HL-60/S4 treated with phorbol 12-myristate 13-acetate at 8.2 ng/mL for 4 days and 3 days (cell line): ENCODE measurements at regions not wholly inside any gene's neighbourhood (a gene's known extent, or its start where the extent isn't known, plus 50 kb on each side); places are given as distances from the start of the nearest gene placed in this dataset.

ENCODE experiments used
- in situ Hi-C: fragments of 300-500 bp; cut with MboI; formaldehyde crosslinking; loops from 2 replicates; pipeline ENCODE4 v1.15.0; 2022; ENCODE audit warnings: low sequenced_read_pairs

DNA sequence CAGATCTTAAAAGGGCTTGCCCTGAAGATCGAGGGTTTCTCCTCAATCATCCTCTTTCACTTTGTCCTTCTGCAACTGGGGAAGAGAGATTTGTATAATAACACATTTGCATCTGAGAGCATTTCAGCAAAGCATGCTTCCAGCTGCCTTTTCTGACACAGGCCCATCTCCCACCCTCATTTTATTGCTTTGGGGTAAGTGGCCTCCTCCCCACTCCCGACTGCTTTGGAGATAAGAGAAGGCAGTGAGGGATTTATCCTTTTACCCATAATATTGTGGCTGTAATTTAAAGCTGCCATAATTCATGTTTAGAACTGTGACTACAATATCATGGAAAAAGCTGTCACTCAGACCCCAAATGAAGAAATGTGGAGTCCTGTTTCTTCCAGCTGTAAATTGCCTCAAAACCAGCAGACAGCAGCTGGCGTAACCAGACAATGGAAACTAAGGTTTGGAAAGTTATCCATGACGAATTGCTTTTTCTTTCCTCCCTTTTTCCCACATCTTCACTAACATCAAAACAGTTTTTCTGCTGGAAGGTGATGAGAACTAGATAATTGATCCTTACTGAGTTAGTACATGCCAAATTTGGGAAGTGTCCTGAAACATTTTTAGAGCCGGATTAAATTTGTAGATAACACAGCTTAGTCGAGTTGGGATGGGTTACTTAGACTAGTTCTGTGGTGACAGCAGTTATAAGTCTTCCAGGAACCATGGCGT is 104.2 kb upstream of the PFN2 start:
- in situ Hi-C loops: no loop called here

DNA sequence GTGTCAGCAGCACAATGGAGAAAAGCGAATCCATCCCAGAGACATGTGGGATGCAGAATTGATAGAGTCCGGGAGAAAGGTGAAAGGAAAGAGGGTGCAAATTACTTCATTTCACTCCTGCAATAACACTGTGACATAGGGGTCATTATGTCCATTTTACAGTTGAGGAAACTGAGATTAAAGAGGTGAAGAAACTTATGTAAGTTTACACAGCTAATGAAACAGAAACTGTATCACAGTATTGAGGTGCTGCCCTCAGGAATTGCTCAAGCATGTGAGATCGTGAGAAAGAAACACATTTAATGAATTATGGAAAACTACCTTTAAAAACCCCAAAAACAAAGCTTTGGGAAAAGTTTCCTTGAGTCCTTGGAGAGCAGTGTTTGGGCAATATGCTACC is 103.6 kb upstream of the PFN2 start:
- in situ Hi-C loops: no loop called here

DNA sequence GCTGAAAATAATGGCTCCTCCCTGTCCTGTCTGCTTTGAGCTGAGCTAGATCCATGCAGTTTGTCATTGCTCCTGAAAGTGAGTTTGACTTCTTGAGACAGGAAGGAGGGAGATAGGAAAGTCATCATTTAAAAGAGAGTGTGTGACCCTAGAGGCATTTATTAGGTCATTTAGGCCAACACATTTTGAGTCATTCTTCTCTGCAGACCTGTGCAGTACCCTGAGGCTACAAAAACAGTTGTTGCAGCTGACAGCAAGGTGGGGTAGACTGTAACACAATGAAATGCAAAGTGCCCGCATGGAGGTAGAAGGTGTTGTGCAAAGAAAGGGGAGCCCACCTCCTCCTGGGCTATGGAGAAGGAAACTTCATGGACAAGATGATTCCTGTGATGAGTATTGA is 102.8 kb upstream of the PFN2 start:
- in situ Hi-C loops: no loop called here

DNA sequence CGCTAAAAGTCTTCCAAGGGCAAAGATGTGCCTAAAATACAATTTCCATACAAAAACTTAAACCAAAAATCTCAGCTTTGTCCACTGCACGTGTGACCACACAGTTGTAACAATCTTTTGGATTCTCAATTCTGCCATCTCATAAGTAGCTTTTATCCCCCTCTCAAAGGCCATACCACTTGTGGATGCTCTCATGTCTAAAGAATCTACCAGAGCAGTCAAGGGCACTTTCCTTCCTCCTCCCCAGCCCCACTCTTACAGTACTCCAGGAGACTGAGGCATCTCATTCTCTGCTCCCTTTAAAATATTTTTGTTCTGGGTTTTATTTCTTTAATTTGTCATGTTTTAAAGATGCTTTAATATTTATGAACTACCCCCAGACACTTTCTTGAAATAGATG is 102.3 kb upstream of the PFN2 start:
- in situ Hi-C loops: no loop called here

DNA sequence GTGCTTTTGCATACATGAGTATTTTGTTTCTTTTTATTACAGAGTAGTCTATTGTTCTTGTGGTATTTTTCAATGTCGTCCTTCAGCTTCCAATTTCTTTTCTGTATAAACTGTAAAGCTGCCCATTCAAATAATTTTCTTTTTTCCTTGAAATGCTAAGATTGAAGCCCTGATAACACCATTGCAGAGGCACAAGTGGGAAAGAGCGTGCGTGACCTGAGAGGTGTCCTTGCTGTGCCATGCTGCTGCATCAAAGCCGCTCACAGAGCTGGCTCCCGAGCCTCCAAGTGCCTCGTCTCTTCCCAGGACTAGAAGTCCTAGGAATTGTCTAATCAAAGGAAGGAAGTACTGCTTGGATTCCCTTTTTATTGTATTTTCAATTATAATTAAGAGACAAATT is 101.9 kb upstream of the PFN2 start:
- in situ Hi-C loops: no loop called here

DNA sequence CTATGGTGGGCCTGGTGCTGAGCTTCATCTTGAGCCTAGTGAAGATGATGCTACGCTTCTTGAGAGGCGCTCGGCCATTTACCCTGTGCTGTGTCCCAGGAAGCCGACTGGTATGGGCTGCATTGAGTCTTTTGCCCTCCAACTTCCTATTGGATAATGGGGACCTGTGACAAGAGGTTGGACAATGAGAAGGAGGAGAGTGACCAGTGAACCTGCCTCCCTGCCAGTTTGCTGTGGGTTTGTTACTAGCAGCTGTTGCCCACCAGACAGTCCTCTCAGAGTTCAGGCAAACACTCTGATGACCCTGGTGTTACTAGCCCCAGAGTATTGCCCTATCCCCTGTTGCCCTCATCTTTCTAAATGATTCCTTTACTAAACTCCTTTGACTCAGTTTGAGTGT is 99.6 kb upstream of the PFN2 start:
- in situ Hi-C loops: no loop called here

DNA sequence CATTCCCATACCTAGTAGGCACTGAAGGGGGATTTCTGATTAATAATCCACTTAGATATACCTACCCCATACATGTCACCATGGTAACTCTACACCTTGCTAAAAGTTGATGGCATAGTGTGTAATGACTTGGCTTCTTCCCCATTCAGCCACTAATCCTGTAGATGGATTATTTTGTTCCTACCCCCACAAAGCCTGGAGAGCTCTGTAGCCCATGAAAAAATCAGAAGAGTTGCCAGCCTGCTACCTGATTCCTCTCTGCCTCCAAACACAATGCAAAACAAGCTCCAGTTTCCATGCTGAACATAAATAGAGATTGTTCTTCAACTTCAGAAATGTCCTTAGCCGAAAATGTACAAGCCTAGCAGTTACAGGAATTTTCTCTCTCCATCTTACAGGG is 98.9 kb upstream of the PFN2 start:
- in situ Hi-C loops: no loop called here

DNA sequence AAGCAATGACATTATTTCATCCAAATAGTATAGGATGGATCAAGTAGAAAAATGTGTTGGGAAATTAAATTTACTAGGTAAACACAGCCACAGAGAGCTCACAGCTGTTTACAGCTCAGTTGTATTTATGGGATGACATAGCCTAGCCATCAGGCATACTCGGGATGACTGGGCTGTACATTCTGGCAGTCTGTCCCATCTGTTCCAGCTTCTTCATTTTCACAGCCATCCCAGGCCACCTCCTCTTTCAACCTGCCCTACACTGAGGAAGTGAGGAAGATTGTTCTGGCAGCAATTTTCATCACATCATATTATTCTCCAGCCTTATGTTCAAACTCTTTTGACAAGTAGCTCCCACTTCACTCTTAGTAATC is 98.4 kb upstream of the PFN2 start:
- in situ Hi-C loops: no loop called here

DNA sequence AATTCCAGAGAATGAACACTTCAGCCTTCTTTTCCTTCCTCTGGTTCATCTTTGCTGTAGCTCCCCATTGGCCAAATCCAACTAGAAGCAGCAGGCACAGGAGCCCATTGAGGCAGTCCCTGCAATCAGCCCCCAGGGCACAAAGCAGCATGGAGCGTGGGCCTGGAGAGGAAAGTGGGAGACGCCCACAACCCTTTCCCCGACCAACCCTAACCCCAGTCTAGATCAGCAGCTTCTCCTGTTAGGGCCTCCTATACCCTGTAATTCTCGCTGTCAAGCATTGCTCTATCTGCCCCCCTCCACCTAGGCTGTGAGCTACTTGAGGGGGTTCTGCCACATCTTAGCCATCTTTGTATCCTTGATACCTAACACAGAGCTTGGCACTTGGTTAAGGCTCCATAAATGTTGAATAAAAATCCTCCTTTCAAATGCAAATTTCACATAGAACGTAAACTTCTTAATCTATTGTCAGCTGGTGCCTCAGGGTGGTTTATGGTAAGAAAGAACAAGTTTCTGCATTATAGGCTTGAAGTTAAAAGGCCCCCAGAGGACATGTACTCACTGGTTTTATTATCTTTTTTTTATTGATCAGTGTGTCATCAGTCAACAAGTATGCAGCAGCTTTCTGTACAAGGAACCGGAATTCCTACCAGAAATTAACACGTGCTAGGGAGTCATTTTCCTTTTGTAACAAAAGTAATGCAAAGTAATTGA is 97.9 kb upstream of the PFN2 start:
- in situ Hi-C loops: no loop called here

DNA sequence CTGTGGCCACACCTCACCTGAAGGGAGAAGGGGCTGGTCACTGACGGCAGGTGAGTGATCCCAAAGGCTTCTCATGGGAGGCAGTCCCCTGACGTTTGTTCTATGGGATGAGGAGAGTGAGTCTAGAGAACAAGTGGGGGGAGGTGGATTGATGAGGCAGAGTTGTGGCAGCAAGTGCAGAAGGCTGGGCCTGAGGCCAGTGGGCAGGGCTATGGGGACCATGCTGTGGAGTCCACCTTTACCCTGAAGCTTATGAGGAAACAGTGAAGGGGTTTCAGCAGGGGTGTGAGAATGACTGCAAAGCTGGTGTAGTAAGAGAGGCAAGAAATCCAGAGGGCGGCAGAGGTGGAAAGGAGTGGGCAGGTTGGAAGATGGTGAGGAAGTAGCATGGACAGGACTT is 96.9 kb upstream of the PFN2 start:
- in situ Hi-C loops: no loop called here

DNA sequence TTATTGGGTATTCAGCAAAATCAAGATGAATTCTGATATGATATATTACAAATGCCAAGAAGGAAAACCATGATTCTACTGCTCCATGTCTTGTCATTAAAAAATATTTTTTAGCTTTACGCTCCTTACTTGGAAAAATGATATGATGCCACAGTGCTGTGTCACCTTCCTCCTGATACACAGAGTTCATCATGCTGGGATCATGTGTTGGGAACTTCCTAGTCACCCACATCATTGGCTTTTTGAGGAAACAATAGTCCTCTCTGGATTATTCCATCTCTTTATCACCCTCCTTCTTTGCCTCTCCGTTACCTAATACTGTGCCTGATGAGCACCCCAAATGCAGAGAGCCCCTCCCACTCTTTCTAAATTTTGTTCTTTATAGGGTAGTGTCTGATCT is 94.3 kb upstream of the PFN2 start:
- in situ Hi-C loops: no loop called here

DNA sequence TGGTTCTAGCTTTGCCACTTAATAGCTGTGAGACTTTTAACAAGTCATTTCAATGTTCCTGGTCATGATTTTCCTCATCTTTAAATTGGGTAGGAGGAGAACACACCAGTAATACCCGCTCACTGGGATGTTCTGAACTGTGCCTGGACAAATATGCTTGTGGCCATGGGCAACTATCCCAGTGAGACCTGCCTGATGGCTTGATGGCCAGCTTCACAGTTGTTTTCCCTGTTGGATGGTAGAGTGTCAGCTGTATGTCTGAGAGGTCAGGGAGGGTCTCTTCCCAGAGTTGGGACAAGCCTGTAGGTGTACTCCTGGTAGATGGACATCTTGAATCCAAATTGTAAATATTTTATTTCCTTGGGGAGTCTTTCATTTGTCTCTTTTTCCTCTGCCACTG is 92.5 kb upstream of the PFN2 start:
- in situ Hi-C loops: no loop called here

DNA sequence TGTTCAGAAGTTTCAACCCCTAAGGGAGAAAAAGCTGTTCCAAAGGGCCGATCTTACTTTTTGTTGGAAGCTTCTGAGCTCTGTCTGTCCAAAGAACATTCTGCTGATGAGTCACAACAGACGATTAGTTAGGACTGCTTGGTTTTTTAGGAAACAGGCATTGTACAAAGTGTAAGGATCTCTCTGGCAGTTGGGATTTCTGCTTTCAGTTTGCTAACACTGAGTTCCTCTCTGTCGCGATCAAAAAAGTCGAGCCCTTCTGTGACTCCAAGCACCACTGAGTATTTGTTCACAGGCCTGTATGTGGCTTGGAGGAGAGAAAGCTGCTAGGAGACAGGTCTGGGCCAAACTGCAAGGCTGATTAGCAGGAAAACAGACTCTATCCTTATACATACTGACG is 91.8 kb upstream of the PFN2 start:
- in situ Hi-C loops: no loop called here

DNA sequence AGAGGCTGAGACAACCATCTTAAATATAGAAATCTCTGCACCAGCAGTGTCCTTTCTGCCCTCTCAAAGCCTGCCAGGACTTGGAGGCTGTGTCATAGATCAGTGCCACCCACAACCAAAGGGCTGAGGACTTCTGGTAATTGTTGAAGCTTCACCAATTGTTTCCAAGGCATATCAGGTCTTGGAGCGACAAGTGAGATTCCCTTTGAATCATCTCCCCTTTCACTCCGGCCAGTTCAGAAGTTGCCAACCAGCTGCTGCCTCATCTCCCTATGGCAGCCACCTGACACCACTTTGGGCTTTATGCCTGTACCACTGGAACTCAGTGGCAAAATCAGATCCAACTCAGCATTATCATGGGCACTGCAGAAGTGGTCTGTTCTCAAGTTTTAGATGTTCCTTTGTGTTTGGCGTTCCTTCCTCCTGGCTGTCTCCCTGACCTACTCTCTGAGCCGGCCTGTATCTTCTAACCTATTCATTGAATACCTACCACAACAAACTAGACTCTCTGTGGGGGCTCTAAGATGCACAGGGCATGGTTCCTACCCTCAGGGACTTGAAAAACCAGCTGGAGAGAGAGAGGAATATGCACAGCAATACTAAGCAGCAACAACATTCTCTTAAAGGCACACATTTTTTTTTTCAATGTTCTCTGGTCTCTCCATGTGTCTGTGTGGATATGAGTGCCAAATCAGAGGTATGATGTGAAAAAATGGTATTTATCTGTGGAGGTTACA is 90.8 kb upstream of the PFN2 start:
- in situ Hi-C loops: no loop called here

DNA sequence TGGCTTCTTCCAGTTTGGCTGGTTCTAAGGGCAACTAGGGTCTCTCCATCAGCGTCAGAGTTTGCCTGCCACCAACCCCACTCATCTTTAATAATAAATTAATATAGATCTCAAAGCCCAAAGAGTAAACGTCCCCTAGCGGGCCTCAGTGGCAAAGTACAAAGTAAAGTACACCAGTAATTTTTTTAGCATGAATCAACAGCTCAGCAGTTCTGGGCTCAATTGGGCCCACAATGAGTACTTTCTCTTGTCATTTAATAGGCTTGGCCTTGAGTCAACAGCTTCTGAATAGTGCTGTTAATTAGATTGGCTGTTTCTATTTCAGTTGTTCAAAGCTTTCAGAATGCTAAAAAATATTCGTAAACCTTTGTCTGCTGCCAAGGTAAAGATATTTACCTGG is 89.0 kb upstream of the PFN2 start:
- in situ Hi-C loops: no loop called here

DNA sequence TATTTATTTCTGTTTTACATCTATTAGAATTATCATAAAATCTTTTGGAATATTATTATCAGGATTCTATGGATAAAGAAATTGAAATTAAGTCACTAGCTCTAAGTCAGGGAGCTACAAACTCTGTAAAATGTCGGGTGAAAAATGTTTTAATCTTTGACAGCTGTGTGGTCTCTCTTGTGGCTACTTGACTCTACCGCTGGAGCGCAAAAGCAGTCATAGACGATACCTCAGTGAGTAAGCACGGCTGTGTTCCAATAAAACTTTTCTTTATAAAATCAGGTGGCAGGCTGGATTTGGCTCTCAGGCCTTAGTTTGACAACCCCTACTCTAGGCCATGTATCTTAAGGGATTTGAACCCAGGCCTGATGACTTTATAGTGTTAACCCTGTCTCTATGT is 88.5 kb upstream of the PFN2 start:
- in situ Hi-C loops: no loop called here

DNA sequence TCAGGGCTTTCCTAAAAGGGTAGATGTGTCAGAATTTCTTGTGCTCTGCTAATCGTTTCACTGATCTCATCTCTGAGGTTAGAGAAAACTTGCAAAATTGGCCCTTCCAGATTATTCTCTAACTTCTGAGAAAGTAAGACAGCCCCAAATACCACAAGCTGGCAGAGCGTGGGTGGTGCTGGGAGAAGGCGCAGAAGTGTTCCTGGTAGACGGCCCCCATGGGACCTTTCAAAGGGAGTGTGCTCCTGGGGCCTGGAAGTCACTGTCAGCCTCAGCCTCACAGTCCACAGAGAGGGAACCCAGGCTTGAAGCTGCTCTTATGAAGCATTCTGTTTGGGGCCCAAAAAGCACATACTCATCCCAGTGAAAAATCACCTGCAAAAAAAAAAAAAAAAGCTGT is 86.5 kb upstream of the PFN2 start:
- in situ Hi-C loops: no loop called here

DNA sequence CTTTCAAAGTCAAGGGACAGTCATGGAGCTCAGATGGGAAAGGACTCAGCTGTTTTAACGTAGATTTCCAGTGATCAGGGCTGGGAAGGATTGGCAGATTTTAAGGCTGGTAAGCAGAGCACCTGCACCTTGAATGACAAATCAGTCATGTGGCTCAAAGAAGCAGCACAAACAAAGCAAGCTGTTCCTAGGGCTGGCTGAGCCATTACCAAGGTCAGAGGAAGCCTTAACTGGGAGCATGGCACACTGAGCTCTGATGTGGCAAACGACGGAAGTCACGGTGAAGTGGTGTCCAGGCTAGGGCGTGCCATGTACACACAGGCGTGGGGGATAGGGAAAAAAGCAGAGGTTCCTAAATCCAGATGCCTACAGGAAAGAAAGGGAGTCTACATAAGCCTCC is 84.6 kb upstream of the PFN2 start:
- in situ Hi-C loops: no loop called here

DNA sequence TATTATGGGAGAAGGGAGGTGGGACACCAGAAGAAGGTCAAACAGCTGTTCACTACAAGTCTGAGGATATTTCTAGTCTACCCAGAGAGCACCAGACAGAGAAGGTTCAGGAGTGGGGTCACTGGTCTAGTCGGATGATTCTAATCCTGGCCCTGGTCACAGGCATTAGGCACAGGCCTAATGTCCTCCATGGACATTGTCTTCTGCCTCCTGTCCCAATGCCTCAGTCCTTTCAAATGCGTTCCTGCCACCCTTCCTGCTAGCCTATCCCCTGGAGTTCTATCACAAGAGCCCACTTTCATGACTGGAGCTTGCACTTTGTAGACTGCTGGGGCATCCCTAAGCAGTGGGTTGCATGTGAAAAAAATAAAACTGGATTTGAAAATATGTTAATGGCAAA is 83.9 kb upstream of the PFN2 start:
- in situ Hi-C loops: no loop called here

DNA sequence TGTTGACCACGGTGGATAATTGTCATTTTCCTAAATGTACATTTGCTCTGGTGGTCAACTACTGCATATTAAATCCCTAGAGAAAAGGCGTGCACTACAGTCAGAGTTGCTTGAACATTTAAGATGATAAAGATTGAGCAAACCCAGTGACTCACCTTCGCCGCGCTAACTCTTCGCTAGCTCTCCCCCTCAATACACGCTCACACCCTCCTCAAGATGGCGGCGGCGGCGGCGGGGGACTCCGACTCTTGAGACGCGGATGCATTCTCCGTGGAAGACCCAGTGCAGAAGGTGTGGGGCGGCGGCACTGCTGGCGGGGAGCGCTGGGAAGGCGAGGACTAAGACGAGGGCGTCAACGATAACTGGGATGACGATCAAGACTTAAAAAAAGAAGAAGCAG is 79.8 kb upstream of the PFN2 start:
- in situ Hi-C loops: no loop called here

DNA sequence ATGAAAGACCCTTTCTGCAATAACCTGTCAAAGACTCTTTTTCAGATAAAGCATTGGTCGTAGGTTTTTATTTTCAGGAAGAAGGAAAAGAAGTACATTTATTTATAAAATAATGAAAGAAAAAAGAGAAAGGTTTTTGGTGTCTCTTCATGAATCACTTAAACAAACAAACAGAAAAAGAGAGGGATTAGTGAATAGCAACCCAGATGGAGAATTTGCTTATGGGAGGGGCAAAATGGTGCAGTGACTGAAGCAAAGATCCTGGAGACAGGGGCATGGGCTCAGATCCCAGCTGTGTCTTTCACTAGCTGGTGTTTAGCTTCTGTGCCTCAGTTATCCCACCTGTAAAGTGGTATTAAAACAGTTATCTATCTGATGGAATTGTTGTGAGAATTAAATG is 78.6 kb upstream of the PFN2 start:
- in situ Hi-C loops: no loop called here

DNA sequence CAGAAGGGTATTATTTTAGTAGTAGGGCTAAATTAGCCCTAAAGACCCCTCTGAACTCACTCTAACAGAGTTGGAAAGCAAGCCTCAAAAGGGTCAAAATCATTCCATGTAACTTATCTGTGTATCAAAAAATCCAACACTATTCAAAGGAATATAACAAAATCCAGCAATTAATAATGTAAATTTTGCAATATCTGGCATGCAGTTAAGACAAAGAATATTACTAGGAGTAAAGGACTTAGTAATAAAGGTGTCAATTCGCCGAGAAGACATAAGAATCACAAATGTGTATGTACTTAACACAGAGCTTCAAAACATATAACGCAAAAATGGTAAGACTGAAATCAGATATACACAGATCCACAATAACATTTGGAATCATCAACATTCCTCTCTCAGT is 71.2 kb upstream of the PFN2 start:
- in situ Hi-C loops: no loop called here
